T47D (cell line): ENCODE measurements at regions not wholly inside any gene's neighbourhood (a gene's known extent, or its start where the extent isn't known, plus 50 kb on each side); places are given as distances from the start of the nearest gene placed in this dataset.

ENCODE experiments used
- DNase-seq, 2 experiments: peaks; one replicate each; pipeline versions ENCODE4 v3.0.0 to v3.0.0-alpha.2; 2011 to 2012; ENCODE audit warnings: low read depth in 1 of 2, low spot score in 1 of 2
- JUND ChIP-seq: IDR thresholded peaks from 2 replicates; pipeline ENCODE4 v1.6.1; 2012; ENCODE audit warnings: low read depth
- in situ Hi-C: cut with HindIII; loops from 2 replicates; pipeline ENCODE4 v1.10.0; 2016; ENCODE audit warnings: low sequenced_read_pairs, low pct_unique_long_range_greater_than_20kb

GRCh38 chr18:13983506-13983905 is 68.2 kb upstream of the MC2R start:
- in situ Hi-C loops: no loop called here
- no peak for TF ChIP-seq JUND
- peak in 1 of 2 experiments; percentile 87 for DNase-seq

DNA sequence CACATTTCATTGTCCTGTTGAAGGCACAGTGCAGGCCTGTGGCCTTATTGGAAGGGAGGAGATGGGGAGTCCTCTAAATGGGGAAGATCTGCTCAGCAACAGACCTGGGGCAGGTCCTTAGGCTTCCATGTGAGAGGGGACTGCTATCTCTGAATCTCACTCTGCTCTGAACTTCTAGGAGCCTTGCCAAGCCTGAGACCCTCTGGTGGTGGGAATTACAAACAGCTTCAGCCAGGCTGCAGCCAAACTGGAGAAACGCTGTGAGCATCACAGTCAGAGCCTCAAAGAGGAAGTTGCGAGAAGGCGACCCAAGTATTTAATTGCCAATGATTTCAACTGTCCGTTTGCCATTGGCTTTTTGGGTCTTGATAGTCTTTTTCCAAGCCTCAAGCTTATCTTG is 66.8 kb upstream of the MC2R start:
- TF ChIP-seq JUND: no peak
- in situ Hi-C loops: no loop called here
- DNase-seq: peak in 1 of 2 experiments; percentile 41

GRCh38 chr18:13973061-13973575 is 57.8 kb upstream of the MC2R start:
- no peak for TF ChIP-seq JUND
- no peak for DNase-seq
- in situ Hi-C loops: no loop called here
